ENCODE measurements at regions not wholly inside any gene's neighbourhood (a gene's known extent, or its start where the extent isn't known, plus 50 kb on each side); places are given as distances from the start of the nearest gene placed in this dataset.

DNA sequence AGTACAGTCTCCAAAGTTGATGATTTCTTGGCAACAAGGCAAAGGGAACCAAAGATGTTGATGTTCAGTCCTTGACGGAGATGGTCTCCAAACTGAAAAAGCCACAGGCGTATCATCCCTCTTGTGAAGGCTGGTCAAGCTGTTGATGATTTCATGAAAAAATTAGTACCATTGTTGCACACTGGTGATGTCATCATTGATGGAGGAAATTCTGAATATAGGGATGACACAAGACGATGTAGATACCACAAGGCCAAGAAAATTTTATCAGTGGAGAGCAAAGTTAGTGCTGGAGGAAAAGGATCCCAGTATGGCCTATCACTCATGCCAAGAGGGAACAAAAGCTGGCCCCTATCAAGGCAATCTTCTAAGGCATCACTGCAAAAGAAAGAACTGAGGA lies 88.7 kb upstream of the KRR1 start:
- no peak overlapping the region for H2AFZ ChIP-seq (ENCODE audit: low read length)
- TF ChIP-seq, protein P1, sequence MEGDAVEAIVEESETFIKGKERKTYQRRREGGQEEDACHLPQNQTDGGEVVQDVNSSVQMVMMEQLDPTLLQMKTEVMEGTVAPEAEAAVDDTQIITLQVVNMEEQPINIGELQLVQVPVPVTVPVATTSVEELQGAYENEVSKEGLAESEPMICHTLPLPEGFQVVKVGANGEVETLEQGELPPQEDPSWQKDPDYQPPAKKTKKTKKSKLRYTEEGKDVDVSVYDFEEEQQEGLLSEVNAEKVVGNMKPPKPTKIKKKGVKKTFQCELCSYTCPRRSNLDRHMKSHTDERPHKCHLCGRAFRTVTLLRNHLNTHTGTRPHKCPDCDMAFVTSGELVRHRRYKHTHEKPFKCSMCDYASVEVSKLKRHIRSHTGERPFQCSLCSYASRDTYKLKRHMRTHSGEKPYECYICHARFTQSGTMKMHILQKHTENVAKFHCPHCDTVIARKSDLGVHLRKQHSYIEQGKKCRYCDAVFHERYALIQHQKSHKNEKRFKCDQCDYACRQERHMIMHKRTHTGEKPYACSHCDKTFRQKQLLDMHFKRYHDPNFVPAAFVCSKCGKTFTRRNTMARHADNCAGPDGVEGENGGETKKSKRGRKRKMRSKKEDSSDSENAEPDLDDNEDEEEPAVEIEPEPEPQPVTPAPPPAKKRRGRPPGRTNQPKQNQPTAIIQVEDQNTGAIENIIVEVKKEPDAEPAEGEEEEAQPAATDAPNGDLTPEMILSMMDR (IDR thresholded peaks at IDR 0.05; ENCODE audit: extremely low read depth, low read depth, low read length) = no peak
- H3K79me2 ChIP-seq (ENCODE audit: insufficient read depth, low read length) = no peaks in the 10 kb centered on the region
- H3K27me3 ChIP-seq (ENCODE audit: insufficient read depth, low read length) = no peaks in the 10 kb centered on the region
- H3K4me1 ChIP-seq (ENCODE audit: insufficient read depth, low read length) = peaks cover 6% of the 10 kb centered on the region
- H4K20me1 ChIP-seq (ENCODE audit: insufficient read depth, low read length) = no peaks in the 10 kb centered on the region
- H3K9me3 ChIP-seq (ENCODE audit: low read depth, low read length) = no peaks in the 10 kb centered on the region
- DNase-seq (ENCODE audit: insufficient read length, low spot score, missing footprints) = no peak
- no peak overlapping the region for H3K27ac ChIP-seq (ENCODE audit: low read depth, low read length)
- H3K36me3 ChIP-seq (ENCODE audit: insufficient read depth, low read length) = no peaks in the 10 kb centered on the region
- H3K4me2 ChIP-seq (ENCODE audit: insufficient read depth, low read length) = no peak overlapping the region
- H3K4me3 ChIP-seq (ENCODE audit: insufficient read depth, low read length) = no peak overlapping the region

DNA sequence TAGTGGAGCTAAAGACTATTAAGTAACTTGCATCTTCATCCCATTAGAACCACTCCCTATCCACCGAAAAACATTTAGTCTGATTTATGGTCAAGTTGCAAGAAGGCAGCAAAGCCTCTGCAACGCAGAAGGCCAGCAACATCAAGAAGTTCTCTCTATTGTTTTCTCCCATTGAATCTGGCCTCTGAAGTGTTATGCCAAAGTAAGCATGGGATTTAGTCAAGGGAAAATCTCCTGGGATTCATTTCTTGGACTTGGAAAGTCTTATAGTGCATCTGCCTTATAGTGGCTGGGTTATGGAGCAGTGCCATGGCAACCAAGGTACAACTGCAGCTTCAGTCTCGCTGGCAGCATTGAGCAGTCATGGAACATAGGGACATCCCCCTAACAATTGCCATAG lies 87.7 kb upstream of the KRR1 start:
- Histone ChIP-seq H3K27me3 (ENCODE audit: insufficient read depth, low read length) (no peaks in the 10 kb centered on the region), H3K27ac (ENCODE audit: low read depth, low read length) (no peak overlapping the region), H3K4me3 (ENCODE audit: insufficient read depth, low read length) (no peak overlapping the region), H3K9me3 (ENCODE audit: low read depth, low read length) (no peaks in the 10 kb centered on the region), H3K4me2 (ENCODE audit: insufficient read depth, low read length) (no peak overlapping the region), H3K36me3 (ENCODE audit: insufficient read depth, low read length) (no peaks in the 10 kb centered on the region), H3K4me1 (ENCODE audit: insufficient read depth, low read length) (peaks cover 6% of the 10 kb centered on the region), H3K79me2 (ENCODE audit: insufficient read depth, low read length) (no peaks in the 10 kb centered on the region), H2AFZ (ENCODE audit: low read length) (no peak overlapping the region), H4K20me1 (ENCODE audit: insufficient read depth, low read length) (no peaks in the 10 kb centered on the region)
- TF ChIP-seq, protein P1 (IDR thresholded peaks at IDR 0.05; ENCODE audit: extremely low read depth, low read depth, low read length) = no peak
- DNase-seq (ENCODE audit: insufficient read length, low spot score, missing footprints) = peak; percentile 52

DNA sequence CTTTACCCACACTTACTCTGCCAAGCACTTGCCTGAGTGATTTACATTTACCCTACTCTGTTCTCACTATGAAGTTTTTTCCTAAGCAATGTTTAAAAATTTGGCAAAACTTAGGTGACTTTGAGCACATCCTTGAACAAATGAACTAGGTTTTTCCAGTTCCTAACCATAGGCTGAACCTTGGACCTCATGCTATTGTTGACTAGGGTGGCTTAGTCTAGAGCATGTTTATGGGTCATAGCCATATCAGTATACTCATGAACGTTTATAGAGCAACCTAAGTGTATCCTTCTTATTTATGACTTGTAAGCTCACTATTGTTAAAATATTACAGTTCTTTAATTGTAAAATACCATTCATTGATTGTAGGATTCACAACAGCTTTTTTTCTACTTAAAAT lies 85.0 kb upstream of the KRR1 start:
- Histone ChIP-seq H3K79me2 (ENCODE audit: insufficient read depth, low read length) (no peaks in the 10 kb centered on the region), H3K4me3 (ENCODE audit: insufficient read depth, low read length) (no peak overlapping the region), H3K4me1 (ENCODE audit: insufficient read depth, low read length) (no peaks in the 10 kb centered on the region), H3K4me2 (ENCODE audit: insufficient read depth, low read length) (no peak overlapping the region), H3K27ac (ENCODE audit: low read depth, low read length) (no peak overlapping the region), H3K9me3 (ENCODE audit: low read depth, low read length) (no peaks in the 10 kb centered on the region), H4K20me1 (ENCODE audit: insufficient read depth, low read length) (no peaks in the 10 kb centered on the region), H3K27me3 (ENCODE audit: insufficient read depth, low read length) (no peaks in the 10 kb centered on the region), H2AFZ (ENCODE audit: low read length) (no peak overlapping the region), H3K36me3 (ENCODE audit: insufficient read depth, low read length) (no peaks in the 10 kb centered on the region)
- no peak for DNase-seq (ENCODE audit: insufficient read length, low spot score, missing footprints)
- TF ChIP-seq, protein P1 (IDR thresholded peaks at IDR 0.05; ENCODE audit: extremely low read depth, low read depth, low read length) = no peak

DNA sequence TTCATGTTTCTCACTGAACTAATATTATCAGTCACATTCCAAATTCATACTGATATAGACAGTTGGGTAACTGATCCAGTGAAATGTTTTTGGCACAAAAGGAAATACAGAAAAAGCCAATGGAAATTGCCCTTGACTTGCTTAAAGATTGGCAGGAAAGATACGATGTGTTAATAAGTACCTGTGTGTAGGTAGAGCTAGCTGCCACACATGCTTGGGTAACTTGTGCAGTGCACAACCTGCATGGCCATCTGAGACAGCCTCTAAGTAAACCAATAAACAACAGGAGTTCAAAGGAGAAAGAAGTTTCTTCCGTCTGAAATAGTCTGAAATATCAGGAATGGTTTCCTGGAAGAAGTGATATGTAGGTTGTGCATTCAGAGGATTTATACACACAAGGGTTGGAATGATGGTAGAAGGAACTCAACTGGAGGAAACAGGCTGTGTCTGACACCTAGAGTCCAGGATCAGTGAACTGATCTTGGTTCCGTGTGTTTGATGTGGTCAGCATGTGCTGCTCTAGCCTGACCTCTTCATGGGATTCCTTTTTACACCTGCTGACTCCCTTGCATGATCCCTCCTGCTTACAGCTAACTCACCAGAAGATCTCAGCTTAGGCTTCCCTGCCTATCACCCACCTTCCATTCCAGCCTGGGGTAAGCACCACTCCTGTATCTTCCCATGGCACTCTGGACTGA lies 81.4 kb upstream of the KRR1 start:
- H3K27ac ChIP-seq (ENCODE audit: low read depth, low read length) = no peak overlapping the region
- TF ChIP-seq, protein P1 (IDR thresholded peaks at IDR 0.05; ENCODE audit: extremely low read depth, low read depth, low read length) = no peak
- H3K36me3 ChIP-seq (ENCODE audit: insufficient read depth, low read length) = no peaks in the 10 kb centered on the region
- H3K4me3 ChIP-seq (ENCODE audit: insufficient read depth, low read length) = no peak overlapping the region
- H3K4me1 ChIP-seq (ENCODE audit: insufficient read depth, low read length) = peaks cover 3% of the 10 kb centered on the region
- no peaks in the 10 kb centered on the region for H3K27me3 ChIP-seq (ENCODE audit: insufficient read depth, low read length)
- H3K4me2 ChIP-seq (ENCODE audit: insufficient read depth, low read length) = no peak overlapping the region
- no peaks in the 10 kb centered on the region for H3K9me3 ChIP-seq (ENCODE audit: low read depth, low read length)
- H3K79me2 ChIP-seq (ENCODE audit: insufficient read depth, low read length) = no peaks in the 10 kb centered on the region
- DNase-seq (ENCODE audit: insufficient read length, low spot score, missing footprints) = no peak
- H2AFZ ChIP-seq (ENCODE audit: low read length) = no peak overlapping the region
- H4K20me1 ChIP-seq (ENCODE audit: insufficient read depth, low read length) = no peaks in the 10 kb centered on the region
